ENCODE measurements at regions not wholly inside any gene's neighbourhood (a gene's known extent, or its start where the extent isn't known, plus 50 kb on each side); places are given as distances from the start of the nearest gene placed in this dataset.

DNA sequence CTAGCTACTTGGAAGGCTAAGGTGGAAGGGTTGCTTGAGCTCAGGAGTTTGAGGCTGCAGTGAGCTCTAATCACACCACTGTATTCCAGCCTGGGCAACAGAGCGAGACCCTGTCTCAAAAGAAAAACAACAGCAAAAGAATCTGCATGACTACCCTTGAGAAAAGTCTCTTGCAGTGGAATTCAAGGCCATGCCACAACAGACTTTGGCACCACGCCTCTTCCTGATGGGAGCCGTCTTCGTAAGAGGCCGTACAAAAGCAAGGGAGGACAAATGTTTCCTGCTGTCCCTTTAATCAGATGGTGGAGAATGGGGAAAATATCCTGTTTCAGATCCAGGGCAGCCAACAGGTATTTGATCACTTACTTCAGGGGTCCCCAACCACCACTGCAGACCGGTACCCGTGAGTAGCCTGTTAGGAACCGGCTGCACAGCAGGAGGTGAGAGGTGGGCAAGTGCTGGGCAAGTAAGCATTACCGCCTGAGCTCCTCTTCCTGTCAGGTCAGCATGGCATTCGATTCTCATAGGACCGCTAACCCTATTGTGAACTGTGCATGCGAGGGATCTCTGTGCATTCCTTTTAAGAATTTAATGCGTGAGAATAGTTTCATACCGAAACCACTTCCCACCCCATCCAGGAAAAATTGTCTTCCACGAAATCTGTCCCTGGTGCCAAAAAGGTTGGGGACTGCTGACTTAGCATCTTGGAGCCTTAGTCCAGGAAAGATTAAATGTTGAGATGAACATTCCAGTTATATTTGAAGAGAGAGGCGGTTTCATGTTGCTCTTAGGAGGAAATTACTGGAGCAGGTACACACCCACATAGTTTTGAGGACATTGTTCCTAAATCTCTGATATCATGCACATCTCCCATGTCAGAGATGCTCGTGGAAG is 94.4 kb upstream of the XPO1 start:
- ATAC-seq, result no peak
- TF ChIP-seq, protein P1, sequence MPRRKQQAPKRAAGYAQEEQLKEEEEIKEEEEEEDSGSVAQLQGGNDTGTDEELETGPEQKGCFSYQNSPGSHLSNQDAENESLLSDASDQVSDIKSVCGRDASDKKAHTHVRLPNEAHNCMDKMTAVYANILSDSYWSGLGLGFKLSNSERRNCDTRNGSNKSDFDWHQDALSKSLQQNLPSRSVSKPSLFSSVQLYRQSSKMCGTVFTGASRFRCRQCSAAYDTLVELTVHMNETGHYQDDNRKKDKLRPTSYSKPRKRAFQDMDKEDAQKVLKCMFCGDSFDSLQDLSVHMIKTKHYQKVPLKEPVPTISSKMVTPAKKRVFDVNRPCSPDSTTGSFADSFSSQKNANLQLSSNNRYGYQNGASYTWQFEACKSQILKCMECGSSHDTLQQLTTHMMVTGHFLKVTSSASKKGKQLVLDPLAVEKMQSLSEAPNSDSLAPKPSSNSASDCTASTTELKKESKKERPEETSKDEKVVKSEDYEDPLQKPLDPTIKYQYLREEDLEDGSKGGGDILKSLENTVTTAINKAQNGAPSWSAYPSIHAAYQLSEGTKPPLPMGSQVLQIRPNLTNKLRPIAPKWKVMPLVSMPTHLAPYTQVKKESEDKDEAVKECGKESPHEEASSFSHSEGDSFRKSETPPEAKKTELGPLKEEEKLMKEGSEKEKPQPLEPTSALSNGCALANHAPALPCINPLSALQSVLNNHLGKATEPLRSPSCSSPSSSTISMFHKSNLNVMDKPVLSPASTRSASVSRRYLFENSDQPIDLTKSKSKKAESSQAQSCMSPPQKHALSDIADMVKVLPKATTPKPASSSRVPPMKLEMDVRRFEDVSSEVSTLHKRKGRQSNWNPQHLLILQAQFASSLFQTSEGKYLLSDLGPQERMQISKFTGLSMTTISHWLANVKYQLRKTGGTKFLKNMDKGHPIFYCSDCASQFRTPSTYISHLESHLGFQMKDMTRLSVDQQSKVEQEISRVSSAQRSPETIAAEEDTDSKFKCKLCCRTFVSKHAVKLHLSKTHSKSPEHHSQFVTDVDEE (CRISPR knock-in tag; IDR thresholded peaks at IDR 0.05), result no peak
- TF ChIP-seq TOX (CRISPR knock-in tag; IDR thresholded peaks at IDR 0.05; ENCODE audit: borderline replicate concordance) (no peak), ESRRG (CRISPR knock-in tag; IDR thresholded peaks at IDR 0.05) (no peak), SNAI2 (CRISPR knock-in tag; IDR thresholded peaks at IDR 0.05) (no peak), PPARA (CRISPR knock-in tag; IDR thresholded peaks at IDR 0.05; ENCODE audit: borderline replicate concordance) (no peak), ZNF70 (CRISPR knock-in tag; IDR thresholded peaks at IDR 0.05) (no peak), ZC3H10 (CRISPR knock-in tag; IDR thresholded peaks at IDR 0.05) (no peak), GLIS3 (CRISPR knock-in tag; IDR thresholded peaks at IDR 0.05) (no peak), BACH2 (CRISPR knock-in tag; IDR thresholded peaks at IDR 0.05; ENCODE audit: borderline replicate concordance) (no peak), ZFP3 (CRISPR knock-in tag; IDR thresholded peaks at IDR 0.05) (no peak), TCF4 (CRISPR knock-in tag; IDR thresholded peaks at IDR 0.05; ENCODE audit: borderline replicate concordance) (no peak), ZFP30 (CRISPR knock-in tag; IDR thresholded peaks at IDR 0.05) (no peak), ISL1 (CRISPR knock-in tag; IDR thresholded peaks at IDR 0.05) (no peak), ZNF565 (CRISPR knock-in tag; conservative IDR thresholded peaks at IDR 0.05; ENCODE audit: low read depth) (no peak), ZNF8 (CRISPR knock-in tag; IDR thresholded peaks at IDR 0.05) (no peak)
- TF ChIP-seq, protein P2, sequence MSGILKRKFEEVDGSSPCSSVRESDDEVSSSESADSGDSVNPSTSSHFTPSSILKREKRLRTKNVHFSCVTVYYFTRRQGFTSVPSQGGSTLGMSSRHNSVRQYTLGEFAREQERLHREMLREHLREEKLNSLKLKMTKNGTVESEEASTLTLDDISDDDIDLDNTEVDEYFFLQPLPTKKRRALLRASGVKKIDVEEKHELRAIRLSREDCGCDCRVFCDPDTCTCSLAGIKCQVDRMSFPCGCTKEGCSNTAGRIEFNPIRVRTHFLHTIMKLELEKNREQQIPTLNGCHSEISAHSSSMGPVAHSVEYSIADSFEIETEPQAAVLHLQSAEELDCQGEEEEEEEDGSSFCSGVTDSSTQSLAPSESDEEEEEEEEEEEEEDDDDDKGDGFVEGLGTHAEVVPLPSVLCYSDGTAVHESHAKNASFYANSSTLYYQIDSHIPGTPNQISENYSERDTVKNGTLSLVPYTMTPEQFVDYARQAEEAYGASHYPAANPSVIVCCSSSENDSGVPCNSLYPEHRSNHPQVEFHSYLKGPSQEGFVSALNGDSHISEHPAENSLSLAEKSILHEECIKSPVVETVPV (CRISPR knock-in tag; IDR thresholded peaks at IDR 0.05), result no peak
- TF ChIP-seq, protein P3, sequence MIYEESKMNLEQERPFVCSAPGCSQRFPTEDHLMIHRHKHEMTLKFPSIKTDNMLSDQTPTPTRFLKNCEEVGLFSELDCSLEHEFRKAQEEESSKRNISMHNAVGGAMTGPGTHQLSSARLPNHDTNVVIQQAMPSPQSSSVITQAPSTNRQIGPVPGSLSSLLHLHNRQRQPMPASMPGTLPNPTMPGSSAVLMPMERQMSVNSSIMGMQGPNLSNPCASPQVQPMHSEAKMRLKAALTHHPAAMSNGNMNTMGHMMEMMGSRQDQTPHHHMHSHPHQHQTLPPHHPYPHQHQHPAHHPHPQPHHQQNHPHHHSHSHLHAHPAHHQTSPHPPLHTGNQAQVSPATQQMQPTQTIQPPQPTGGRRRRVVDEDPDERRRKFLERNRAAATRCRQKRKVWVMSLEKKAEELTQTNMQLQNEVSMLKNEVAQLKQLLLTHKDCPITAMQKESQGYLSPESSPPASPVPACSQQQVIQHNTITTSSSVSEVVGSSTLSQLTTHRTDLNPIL (CRISPR knock-in tag; IDR thresholded peaks at IDR 0.05; ENCODE audit: low read depth), result no peak
- TF ChIP-seq, protein P4, sequence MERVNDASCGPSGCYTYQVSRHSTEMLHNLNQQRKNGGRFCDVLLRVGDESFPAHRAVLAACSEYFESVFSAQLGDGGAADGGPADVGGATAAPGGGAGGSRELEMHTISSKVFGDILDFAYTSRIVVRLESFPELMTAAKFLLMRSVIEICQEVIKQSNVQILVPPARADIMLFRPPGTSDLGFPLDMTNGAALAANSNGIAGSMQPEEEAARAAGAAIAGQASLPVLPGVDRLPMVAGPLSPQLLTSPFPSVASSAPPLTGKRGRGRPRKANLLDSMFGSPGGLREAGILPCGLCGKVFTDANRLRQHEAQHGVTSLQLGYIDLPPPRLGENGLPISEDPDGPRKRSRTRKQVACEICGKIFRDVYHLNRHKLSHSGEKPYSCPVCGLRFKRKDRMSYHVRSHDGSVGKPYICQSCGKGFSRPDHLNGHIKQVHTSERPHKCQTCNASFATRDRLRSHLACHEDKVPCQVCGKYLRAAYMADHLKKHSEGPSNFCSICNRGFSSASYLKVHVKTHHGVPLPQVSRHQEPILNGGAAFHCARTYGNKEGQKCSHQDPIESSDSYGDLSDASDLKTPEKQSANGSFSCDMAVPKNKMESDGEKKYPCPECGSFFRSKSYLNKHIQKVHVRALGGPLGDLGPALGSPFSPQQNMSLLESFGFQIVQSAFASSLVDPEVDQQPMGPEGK (CRISPR knock-in tag; IDR thresholded peaks at IDR 0.05; ENCODE audit: borderline replicate concordance), result no peak

DNA sequence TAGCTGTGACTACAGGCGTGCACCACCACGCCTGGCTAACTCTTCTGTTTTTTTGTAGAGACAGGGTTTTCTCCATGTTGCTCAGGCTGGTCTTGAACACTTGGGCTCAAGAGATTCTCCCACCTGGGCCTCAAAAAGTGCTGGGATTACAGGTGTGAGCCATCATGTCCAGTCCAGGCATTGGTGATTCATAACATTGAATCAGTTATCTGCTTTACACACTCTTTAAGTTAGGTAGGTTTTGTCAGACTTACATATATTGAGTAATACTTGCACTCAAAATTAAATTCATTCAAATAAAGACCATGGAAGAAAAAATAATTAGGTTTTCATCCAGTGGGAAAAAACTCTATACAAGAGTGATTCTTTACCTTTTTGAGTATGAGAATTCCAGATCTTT is 93.2 kb upstream of the XPO1 start:
- TF ChIP-seq ZNF8 (CRISPR knock-in tag; IDR thresholded peaks at IDR 0.05) (no peak), ZC3H10 (CRISPR knock-in tag; IDR thresholded peaks at IDR 0.05) (no peak), ZNF70 (CRISPR knock-in tag; IDR thresholded peaks at IDR 0.05) (no peak)
- TF ChIP-seq, protein P1 (CRISPR knock-in tag; IDR thresholded peaks at IDR 0.05), result no peak
- ATAC-seq, result no peak

DNA sequence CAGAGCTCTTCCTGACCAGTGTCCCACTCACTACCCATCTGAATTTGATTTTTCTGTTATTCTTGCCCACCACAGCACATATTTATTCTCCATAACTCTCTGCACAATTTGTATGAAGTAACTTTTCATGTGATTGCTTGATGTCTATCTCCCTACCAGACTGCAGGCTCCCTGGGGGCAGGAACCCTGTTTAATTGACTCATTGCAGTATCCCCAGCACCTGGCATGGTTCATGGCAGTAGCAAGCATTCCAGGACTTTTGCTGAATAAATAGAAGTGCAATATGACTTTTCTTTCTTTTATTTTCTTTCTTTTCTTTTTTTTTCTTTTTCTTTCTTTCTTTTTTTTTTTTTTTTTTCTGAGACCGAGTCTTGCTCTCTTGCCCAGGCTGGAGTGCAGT is 88.7 kb upstream of the XPO1 start:
- no peak for ATAC-seq
- no peak for TF ChIP-seq PPARA (CRISPR knock-in tag; IDR thresholded peaks at IDR 0.05; ENCODE audit: borderline replicate concordance)
- TF ChIP-seq, protein P4 (CRISPR knock-in tag; IDR thresholded peaks at IDR 0.05; ENCODE audit: borderline replicate concordance), result no peak
- TF ChIP-seq OSR1 (CRISPR knock-in tag; IDR thresholded peaks at IDR 0.05), result no peak
- TF ChIP-seq, protein P1 (CRISPR knock-in tag; IDR thresholded peaks at IDR 0.05), result no peak
- TF ChIP-seq, protein P3 (CRISPR knock-in tag; IDR thresholded peaks at IDR 0.05; ENCODE audit: low read depth), result no peak

All from SK-N-SH treated with all-trans-retinoic acid at 6 μM for 48 hours (cell line).